H9 (cell line): ENCODE measurements at regions not wholly inside any gene's neighbourhood (a gene's known extent, or its start where the extent isn't known, plus 50 kb on each side); places are given as distances from the start of the nearest gene placed in this dataset.

ENCODE experiments used
- DNase-seq: peaks from one replicate; pipeline ENCODE4 v3.0.0-alpha.2; 2017
- H2AFZ ChIP-seq: one replicate; pipeline ENCODE4 v1.6.1; 2013; ENCODE audit warnings: mild to moderate bottlenecking, low read length, control low read depth, moderate library complexity
- H2AK5ac ChIP-seq: 2 replicates; pipeline ENCODE4 v1.6.1; 2013; ENCODE audit warnings: low read length, control low read depth, mixed read lengths; ENCODE audit not compliant: insufficient read length
- H2BK120ac ChIP-seq: one replicate; pipeline ENCODE4 v1.6.1; 2013; ENCODE audit warnings: low read depth, mild to moderate bottlenecking, low read length, control low read depth, inconsistent platforms; ENCODE audit not compliant: poor library complexity, severe bottlenecking
- H2BK12ac ChIP-seq: 2 replicates; pipeline ENCODE4 v1.6.1; 2013; ENCODE audit warnings: low read length, control low read depth, mixed read lengths, low read depth; ENCODE audit not compliant: insufficient read length
- H2BK15ac ChIP-seq: 2 replicates; pipeline ENCODE4 v1.6.1; 2013; ENCODE audit warnings: low read depth, low read length, control low read depth
- H2BK20ac ChIP-seq: one replicate; pipeline ENCODE4 v1.6.1; 2013; ENCODE audit warnings: low read depth, mild to moderate bottlenecking, low read length, control low read depth, inconsistent platforms; ENCODE audit not compliant: poor library complexity, severe bottlenecking
- H2BK5ac ChIP-seq: 2 replicates; pipeline ENCODE4 v1.6.1; 2013; ENCODE audit warnings: low read length, control low read depth, mixed read lengths; ENCODE audit not compliant: insufficient read length
- H3K14ac ChIP-seq: 2 replicates; pipeline ENCODE4 v1.6.1; 2013; ENCODE audit warnings: low read length, control low read depth; ENCODE audit not compliant: insufficient read depth
- H3K18ac ChIP-seq: 2 replicates; pipeline ENCODE4 v1.6.1; 2013; ENCODE audit warnings: low read depth, mild to moderate bottlenecking, mixed read lengths, low read length, control low read depth; ENCODE audit not compliant: insufficient read length
- H3K23ac ChIP-seq: 2 replicates; pipeline ENCODE4 v1.6.1; 2013; ENCODE audit warnings: low read length, control low read depth, mixed read lengths, low read depth; ENCODE audit not compliant: insufficient read length
- H3K23me2 ChIP-seq: 2 replicates; pipeline ENCODE4 v1.6.1; 2013; ENCODE audit warnings: low read depth, mild to moderate bottlenecking, mixed read lengths, low read length, control low read depth; ENCODE audit not compliant: insufficient read length, poor library complexity, severe bottlenecking
- H3K27ac ChIP-seq: 2 replicates; pipeline ENCODE4 v1.5.1; 2013; ENCODE audit warnings: low read length, control low read depth, mixed read lengths, low read depth; ENCODE audit not compliant: insufficient read length
- H3K27me3 ChIP-seq: 2 replicates; pipeline ENCODE4 v1.6.1; 2013; ENCODE audit warnings: low read length, control low read depth, inconsistent platforms; ENCODE audit not compliant: insufficient read depth
- H3K4ac ChIP-seq: 2 replicates; pipeline ENCODE4 v1.6.1; 2013; ENCODE audit warnings: low read depth, mild to moderate bottlenecking, control low read depth, inconsistent platforms, low read length, moderate library complexity
- H3K4me1 ChIP-seq: 2 replicates; pipeline ENCODE4 v1.6.1; 2013; ENCODE audit warnings: low read length, control low read depth, inconsistent platforms; ENCODE audit not compliant: insufficient read depth
- H3K4me2 ChIP-seq: 2 replicates; pipeline ENCODE4 v1.6.1; 2013; ENCODE audit warnings: low read length, control low read depth, mixed read lengths; ENCODE audit not compliant: insufficient read length, insufficient read depth
- H3K56ac ChIP-seq: 2 replicates; pipeline ENCODE4 v1.6.1; 2013; ENCODE audit warnings: low read depth, mild to moderate bottlenecking, mixed read lengths, low read length, control low read depth; ENCODE audit not compliant: insufficient read length
- H3K79me1 ChIP-seq: 2 replicates; pipeline ENCODE4 v1.6.1; 2013; ENCODE audit warnings: low read depth, mild to moderate bottlenecking, moderate library complexity, low read length, control low read depth, inconsistent platforms; ENCODE audit not compliant: insufficient read depth, poor library complexity, severe bottlenecking
- H3K79me2 ChIP-seq: 2 replicates; pipeline ENCODE4 v1.6.1; 2013; ENCODE audit warnings: low read length, control low read depth, inconsistent platforms; ENCODE audit not compliant: insufficient read depth
- H3K9ac ChIP-seq: 2 replicates; pipeline ENCODE4 v1.6.1; 2013; ENCODE audit warnings: low read length, control low read depth, mixed read lengths; ENCODE audit not compliant: insufficient read length; ENCODE audit errors: extremely low read depth
- H3K9me3 ChIP-seq: one replicate; pipeline ENCODE4 v1.6.1; 2013; ENCODE audit warnings: low read depth, low read length, inconsistent platforms; ENCODE audit not compliant: control insufficient read depth
- H3T11ph ChIP-seq: one replicate; pipeline ENCODE4 v1.6.1; 2013; ENCODE audit warnings: mild to moderate bottlenecking, low read length, control low read depth, inconsistent platforms
- H4K20me1 ChIP-seq: one replicate; pipeline ENCODE4 v1.6.1; 2013; ENCODE audit not compliant: control insufficient read depth, insufficient read length, insufficient read depth
- H4K5ac ChIP-seq: 2 replicates; pipeline ENCODE4 v1.6.1; 2013; ENCODE audit warnings: low read depth, mild to moderate bottlenecking, mixed read lengths, low read length, control low read depth; ENCODE audit not compliant: insufficient read length
- H4K8ac ChIP-seq: replicated peaks from 2 replicates; pipeline ENCODE4 v1.6.1; 2013; ENCODE audit warnings: low read length, control low read depth, mixed read lengths, low read depth; ENCODE audit not compliant: insufficient read length
- H4K91ac ChIP-seq: 2 replicates; pipeline ENCODE4 v1.6.1; 2013; ENCODE audit warnings: low read depth, mild to moderate bottlenecking, moderate library complexity, mixed read lengths, low read length, control low read depth; ENCODE audit not compliant: insufficient read length
- H3K27ac Mint-ChIP-seq, 3 experiments: 2 replicates in 2 of 3; 3 replicates in 1 of 3; pipeline ENCODE4 v1.8.0; 2020 to 2021; ENCODE audit warnings: mixed read lengths in 3 of 3, mild to moderate bottlenecking in 1 of 3, moderate library complexity in 1 of 3
- H3K27me3 Mint-ChIP-seq: 2 replicates; pipeline ENCODE4 v1.8.0; 2021; ENCODE audit warnings: low read depth, mild to moderate bottlenecking, moderate library complexity, mixed read lengths
- H3K36me3 Mint-ChIP-seq, 3 experiments: 2 replicates in 2 of 3; 3 replicates in 1 of 3; pipeline ENCODE4 v1.8.0; 2020 to 2021; ENCODE audit warnings: low read depth in 3 of 3, mixed read lengths in 3 of 3; ENCODE audit not compliant: insufficient read depth in 1 of 3
- H3K4me1 Mint-ChIP-seq, 2 experiments: 2 replicates each; pipeline ENCODE4 v1.8.0; 2020; ENCODE audit warnings: mixed read lengths in 2 of 2
- H3K4me3 Mint-ChIP-seq, 2 experiments: 2 replicates in 1 of 2; 3 replicates in 1 of 2; pipeline ENCODE4 v1.8.0; 2020 to 2021; ENCODE audit warnings: mild to moderate bottlenecking in 2 of 2, mixed read lengths in 2 of 2, moderate library complexity in 1 of 2
- H3K9me3 Mint-ChIP-seq, 2 experiments: 2 replicates in 1 of 2; 3 replicates in 1 of 2; pipeline ENCODE4 v1.8.0; 2020; ENCODE audit warnings: mild to moderate bottlenecking in 2 of 2, mixed read lengths in 2 of 2, moderate library complexity in 1 of 2
- TF ChIP-seq, protein P1 (sequence below): fragments of 200-600 bp; sonication (generic); conservative IDR thresholded peaks from 3 replicates; pipeline ENCODE4 v1.8.0; 2021; ENCODE audit warnings: antibody characterized with exemption, mild to moderate bottlenecking

DNA sequence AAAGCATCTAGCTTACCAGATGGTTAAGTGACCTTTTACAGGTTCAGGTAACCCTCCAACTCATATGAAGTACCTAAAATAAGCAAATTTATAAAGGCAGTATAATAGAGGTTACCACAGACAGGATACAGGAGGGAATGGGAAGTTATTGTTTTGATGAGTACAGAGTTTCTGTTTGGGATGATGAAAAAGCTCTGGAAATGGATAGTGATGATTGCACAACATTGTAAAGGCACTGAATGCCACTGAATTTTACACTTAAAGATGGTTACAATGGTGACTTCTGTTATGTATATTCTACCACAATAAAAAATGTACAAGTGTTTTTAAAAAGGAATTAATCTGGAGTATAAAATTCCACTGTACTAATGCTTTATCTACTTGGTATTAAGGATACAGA, 75.0 kb upstream of the NIPBL start:
- TF ChIP-seq, protein P1, sequence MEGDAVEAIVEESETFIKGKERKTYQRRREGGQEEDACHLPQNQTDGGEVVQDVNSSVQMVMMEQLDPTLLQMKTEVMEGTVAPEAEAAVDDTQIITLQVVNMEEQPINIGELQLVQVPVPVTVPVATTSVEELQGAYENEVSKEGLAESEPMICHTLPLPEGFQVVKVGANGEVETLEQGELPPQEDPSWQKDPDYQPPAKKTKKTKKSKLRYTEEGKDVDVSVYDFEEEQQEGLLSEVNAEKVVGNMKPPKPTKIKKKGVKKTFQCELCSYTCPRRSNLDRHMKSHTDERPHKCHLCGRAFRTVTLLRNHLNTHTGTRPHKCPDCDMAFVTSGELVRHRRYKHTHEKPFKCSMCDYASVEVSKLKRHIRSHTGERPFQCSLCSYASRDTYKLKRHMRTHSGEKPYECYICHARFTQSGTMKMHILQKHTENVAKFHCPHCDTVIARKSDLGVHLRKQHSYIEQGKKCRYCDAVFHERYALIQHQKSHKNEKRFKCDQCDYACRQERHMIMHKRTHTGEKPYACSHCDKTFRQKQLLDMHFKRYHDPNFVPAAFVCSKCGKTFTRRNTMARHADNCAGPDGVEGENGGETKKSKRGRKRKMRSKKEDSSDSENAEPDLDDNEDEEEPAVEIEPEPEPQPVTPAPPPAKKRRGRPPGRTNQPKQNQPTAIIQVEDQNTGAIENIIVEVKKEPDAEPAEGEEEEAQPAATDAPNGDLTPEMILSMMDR: no peak
- Mint-ChIP-seq H3K27me3 (peaks cover 2% of the 10 kb centered on the region; the same call in 1 of the 2 replicates), H3K4me1 (peaks cover 7 to 10% of the 10 kb centered on the region in 2 experiments; a peak in 3 of 4 replicates)

More for the DNA sequence above, 75.0 kb upstream of the NIPBL start:
- H3K14ac ChIP-seq: no peak overlapping the region
- no peak overlapping the region for H3K23ac ChIP-seq
- no peak overlapping the region for H3K18ac ChIP-seq
- no peak overlapping the region for H2BK20ac ChIP-seq
- Mint-ChIP-seq H3K36me3 (no peaks in the 10 kb centered on the region), H3K27ac (no peak overlapping the region), H3K9me3 (no peaks in the 10 kb centered on the region), H3K4me3 (no peak overlapping the region)
- H3K56ac ChIP-seq: no peak overlapping the region
- H3K79me1 ChIP-seq: no peaks in the 10 kb centered on the region
- H3K27me3 ChIP-seq: no peaks in the 10 kb centered on the region
- no peak overlapping the region for H2BK15ac ChIP-seq
- no peak overlapping the region for H4K8ac ChIP-seq
- no peak overlapping the region for H2AFZ ChIP-seq
- no peak overlapping the region for H4K91ac ChIP-seq
- no peaks in the 10 kb centered on the region for H4K20me1 ChIP-seq
- DNase-seq: no peak
- H3K9ac ChIP-seq: no peak overlapping the region
- no peaks in the 10 kb centered on the region for H3K9me3 ChIP-seq
- no peak overlapping the region for H3K4ac ChIP-seq
- no peak overlapping the region for H2BK12ac ChIP-seq
- no peak overlapping the region for H2BK5ac ChIP-seq
- peaks cover 3% of the 10 kb centered on the region; the same call in 1 of the 2 replicates for H3K4me1 ChIP-seq
- no peak overlapping the region for H3K4me2 ChIP-seq
- H4K5ac ChIP-seq: no peak overlapping the region
- H3K79me2 ChIP-seq: no peaks in the 10 kb centered on the region
- no peaks in the 10 kb centered on the region for H3K23me2 ChIP-seq
- no peak overlapping the region for H2AK5ac ChIP-seq
- H2BK120ac ChIP-seq: no peak overlapping the region
- no peak overlapping the region for H3T11ph ChIP-seq
- H3K27ac ChIP-seq: no peak overlapping the region
